Astrocyte (in vitro differentiated cells and primary cell): ENCODE measurements at regions not wholly inside any gene's neighbourhood (a gene's known extent, or its start where the extent isn't known, plus 50 kb on each side); places are given as distances from the start of the nearest gene placed in this dataset.
"Not testable (repeated sequence)": the region's sequence is repeated elsewhere in the genome, so short reads cannot be mapped to it uniquely, and the experiment has no call there.

Experiments
- DNase-seq: peaks from one replicate; pipeline ENCODE4 v3.0.0-alpha.2; 2010; ENCODE audit warnings: low read depth
- FAIRE-seq: peaks from 2 replicates; lab custom pipeline; 2011; peaks lifted over from hg19 to GRCh38; lab: Jason Lieb, UNC
- H2AFZ ChIP-seq: 2 replicates; pipeline ENCODE4 v1.6.0; 2012; ENCODE audit warnings: low read depth, low read length, inconsistent platforms
- H3K27ac ChIP-seq: 2 replicates; pipeline ENCODE4 v1.5.1; 2011; ENCODE audit warnings: low read depth, low read length, inconsistent platforms
- H3K27me3 ChIP-seq: 2 replicates; pipeline ENCODE4 v1.6.0; 2011; ENCODE audit warnings: low read length, inconsistent platforms; ENCODE audit not compliant: insufficient read depth
- H3K36me3 ChIP-seq: 2 replicates; pipeline ENCODE4 v1.5.1; 2011; ENCODE audit warnings: low read length, inconsistent platforms; ENCODE audit not compliant: insufficient read depth
- H3K4me1 ChIP-seq: 2 replicates; pipeline ENCODE4 v1.5.1; 2011; ENCODE audit warnings: low read length, inconsistent platforms; ENCODE audit not compliant: insufficient read depth
- H3K4me2 ChIP-seq: 2 replicates; pipeline ENCODE4 v1.6.0; 2012; ENCODE audit warnings: low read length, inconsistent platforms
- H3K4me3 ChIP-seq: 2 replicates; pipeline ENCODE4 v1.5.1; 2011; ENCODE audit warnings: low read depth, mild to moderate bottlenecking, low read length, inconsistent platforms; ENCODE audit not compliant: insufficient read depth
- H3K79me2 ChIP-seq: 2 replicates; pipeline ENCODE4 v1.6.0; 2012; ENCODE audit warnings: mild to moderate bottlenecking, low read length, inconsistent platforms; ENCODE audit not compliant: insufficient read depth
- H3K9ac ChIP-seq: 2 replicates; pipeline ENCODE4 v1.6.0; 2012; ENCODE audit warnings: mild to moderate bottlenecking, low read length, inconsistent platforms
- H3K9me3 ChIP-seq: 2 replicates; pipeline ENCODE4 v1.5.1; 2012; ENCODE audit warnings: low read depth, mild to moderate bottlenecking, low read length, inconsistent platforms; ENCODE audit not compliant: insufficient read depth
- H4K20me1 ChIP-seq: 2 replicates; pipeline ENCODE4 v1.6.0; 2012; ENCODE audit warnings: low read length, inconsistent platforms; ENCODE audit not compliant: insufficient read depth
- H3K27ac Mint-ChIP-seq: one replicate; pipeline ENCODE4 v1.8.0; 2021; ENCODE audit warnings: mild to moderate bottlenecking, mixed read lengths; ENCODE audit not compliant: unreplicated experiment
- H3K27me3 Mint-ChIP-seq: one replicate; pipeline ENCODE4 v1.8.0; 2021; ENCODE audit warnings: low read depth, mixed read lengths; ENCODE audit not compliant: unreplicated experiment
- H3K36me3 Mint-ChIP-seq: one replicate; pipeline ENCODE4 v1.8.0; 2021; ENCODE audit warnings: low read depth, mixed read lengths; ENCODE audit not compliant: unreplicated experiment
- H3K4me1 Mint-ChIP-seq: one replicate; pipeline ENCODE4 v1.8.0; 2021; ENCODE audit warnings: low read depth, mixed read lengths; ENCODE audit not compliant: unreplicated experiment
- H3K4me3 Mint-ChIP-seq: one replicate; pipeline ENCODE4 v1.8.0; 2021; ENCODE audit warnings: mild to moderate bottlenecking, moderate library complexity, mixed read lengths; ENCODE audit not compliant: unreplicated experiment
- H3K9me3 Mint-ChIP-seq: one replicate; pipeline ENCODE4 v1.8.0; 2021; ENCODE audit warnings: mild to moderate bottlenecking, mixed read lengths; ENCODE audit not compliant: unreplicated experiment
- CTCF ChIP-seq: IDR thresholded peaks from 2 replicates; pipeline ENCODE4 v1.5.1; 2011; ENCODE audit warnings: low read depth, mild to moderate bottlenecking, inconsistent platforms, low read length, moderate library complexity; ENCODE audit not compliant: insufficient read depth
- EZH2 ChIP-seq: IDR thresholded peaks from 2 replicates; pipeline ENCODE4 v1.6.1; 2012; ENCODE audit warnings: mild to moderate bottlenecking, low read length, inconsistent platforms; ENCODE audit not compliant: insufficient read depth

GRCh38 chr10:42243002-42243401, 395.4 kb downstream of the ZNF33B start:
- not testable (repeated sequence) for H3K4me1 Mint-ChIP-seq, FAIRE-seq, H3K4me2 ChIP-seq, H3K27me3 Mint-ChIP-seq, H3K36me3 ChIP-seq, DNase-seq, H4K20me1 ChIP-seq, H3K27me3 ChIP-seq, H3K4me3 Mint-ChIP-seq, H3K79me2 ChIP-seq, H3K4me3 ChIP-seq, H3K9me3 Mint-ChIP-seq, H3K27ac ChIP-seq, H3K36me3 Mint-ChIP-seq, H3K9ac ChIP-seq, H3K4me1 ChIP-seq, H2AFZ ChIP-seq, H3K9me3 ChIP-seq, H3K27ac Mint-ChIP-seq
- TF ChIP-seq EZH2 = peak; percentile 59

GRCh38 chr10:42242135-42242805, 396.1 kb downstream of the ZNF33B start:
- Histone ChIP-seq H3K27me3 (no peaks in the 10 kb centered on the region), H3K4me3 (no peak overlapping the region), H4K20me1 (no peaks in the 10 kb centered on the region), H3K27ac (no peak overlapping the region), H3K4me2 (no peak overlapping the region), H3K36me3 (no peaks in the 10 kb centered on the region), H3K9ac (no peak overlapping the region), H3K79me2 (no peaks in the 10 kb centered on the region), H3K9me3 (no peaks in the 10 kb centered on the region), H3K4me1 (no peaks in the 10 kb centered on the region), H2AFZ (no peak overlapping the region)
- Mint-ChIP-seq H3K27ac (no peak overlapping the region), H3K4me1 (no peaks in the 10 kb centered on the region), H3K4me3 (no peak overlapping the region), H3K27me3 (no peaks in the 10 kb centered on the region), H3K36me3 (no peaks in the 10 kb centered on the region), H3K9me3 (peaks cover 4% of the 10 kb centered on the region)
- no peak for TF ChIP-seq EZH2
- no peak for TF ChIP-seq CTCF
- DNase-seq (no peak), FAIRE-seq (no peak)

GRCh38 chr10:42236401-42236800, 402.0 kb downstream of the ZNF33B start:
- not testable (repeated sequence) for H3K9ac ChIP-seq, H3K27me3 ChIP-seq, H3K27ac Mint-ChIP-seq, DNase-seq, H4K20me1 ChIP-seq, H3K4me3 Mint-ChIP-seq, H3K9me3 Mint-ChIP-seq, FAIRE-seq, H3K79me2 ChIP-seq, H3K36me3 Mint-ChIP-seq, H3K9me3 ChIP-seq, H3K4me1 ChIP-seq, H3K36me3 ChIP-seq, H3K27ac ChIP-seq, H3K27me3 Mint-ChIP-seq, H3K4me3 ChIP-seq, H2AFZ ChIP-seq, H3K4me2 ChIP-seq, H3K4me1 Mint-ChIP-seq

GRCh38 chr10:42235736-42236135, 402.6 kb downstream of the ZNF33B start:
- not testable (repeated sequence) for H3K4me3 Mint-ChIP-seq, FAIRE-seq, H3K4me3 ChIP-seq, H3K9ac ChIP-seq, DNase-seq, H3K79me2 ChIP-seq, H3K9me3 ChIP-seq, H3K36me3 Mint-ChIP-seq, H2AFZ ChIP-seq, H3K27me3 ChIP-seq, H3K4me1 ChIP-seq, H3K27me3 Mint-ChIP-seq, H3K36me3 ChIP-seq, H4K20me1 ChIP-seq, H3K4me1 Mint-ChIP-seq, H3K27ac ChIP-seq, H3K27ac Mint-ChIP-seq, H3K4me2 ChIP-seq, H3K9me3 Mint-ChIP-seq

- not testable (repeated sequence) for H3K9me3 Mint-ChIP-seq, DNase-seq, H3K9me3 ChIP-seq, H2AFZ ChIP-seq, H3K79me2 ChIP-seq, H3K4me1 Mint-ChIP-seq, H3K27me3 Mint-ChIP-seq, H3K9ac ChIP-seq, H3K27ac ChIP-seq, H3K4me2 ChIP-seq, H4K20me1 ChIP-seq, H3K4me3 ChIP-seq, H3K4me3 Mint-ChIP-seq, H3K27me3 ChIP-seq, H3K27ac Mint-ChIP-seq, H3K36me3 Mint-ChIP-seq, H3K36me3 ChIP-seq, H3K4me1 ChIP-seq, FAIRE-seq
Measured at GRCh38 chr10:42235241-42235640, 403.1 kb downstream of the ZNF33B start.
